ENCODE measurements at regions not wholly inside any gene's neighbourhood (a gene's known extent, or its start where the extent isn't known, plus 50 kb on each side); places are given as distances from the start of the nearest gene placed in this dataset.
"Not testable (repeated sequence)": the region's sequence is repeated elsewhere in the genome, so short reads cannot be mapped to it uniquely, and the experiment has no call there.

- H3K9me3 Mint-ChIP-seq; H3K4me3 ChIP-seq (ENCODE audit: low read length); H3K36me3 Mint-ChIP-seq; H3K27me3 Mint-ChIP-seq; CTCF ChIA-PET; H3K36me3 ChIP-seq (ENCODE audit: control insufficient read depth in 2 of 3, insufficient read depth in 3 of 3, low read length in 3 of 3); H3K9me3 ChIP-seq (ENCODE audit: control insufficient read depth in 2 of 3, low read length in 3 of 3); H3K4me1 ChIP-seq (ENCODE audit: control insufficient read depth in 2 of 2, insufficient read depth in 2 of 2, low read length in 2 of 2); H3K27me3 ChIP-seq (ENCODE audit: control insufficient read depth in 2 of 2, insufficient read depth in 2 of 2, low read length in 2 of 2); H3K27ac ChIP-seq (ENCODE audit: low read depth, low read length); H3K4me3 Mint-ChIP-seq; ATAC-seq; intact Hi-C loops (cut with micrococcal nuclease); POLR2A ChIA-PET; H3K27ac Mint-ChIP-seq; DNase-seq; H3K4me1 Mint-ChIP-seq: not testable (repeated sequence)
Observed at GRCh38 chr2:111282162-111282561, 161.4 kb downstream of the BCL2L11 start.

- H3K4me1 ChIP-seq (ENCODE audit: control insufficient read depth in 2 of 2, insufficient read depth in 2 of 2, low read length in 2 of 2); H3K27ac Mint-ChIP-seq; intact Hi-C loops (cut with micrococcal nuclease); H3K27me3 ChIP-seq (ENCODE audit: control insufficient read depth in 2 of 2, insufficient read depth in 2 of 2, low read length in 2 of 2); POLR2A ChIA-PET; ATAC-seq; H3K36me3 ChIP-seq (ENCODE audit: control insufficient read depth in 2 of 3, insufficient read depth in 3 of 3, low read length in 3 of 3); H3K36me3 Mint-ChIP-seq; H3K27ac ChIP-seq (ENCODE audit: low read depth, low read length); H3K9me3 Mint-ChIP-seq; H3K4me3 ChIP-seq (ENCODE audit: low read length); H3K9me3 ChIP-seq (ENCODE audit: control insufficient read depth in 2 of 3, low read length in 3 of 3); H3K4me1 Mint-ChIP-seq; H3K27me3 Mint-ChIP-seq; CTCF ChIA-PET; DNase-seq; H3K4me3 Mint-ChIP-seq: not testable (repeated sequence)
Observed at GRCh38 chr2:111287646-111288568, 167.2 kb downstream of the BCL2L11 start.

GRCh38 chr2:111290370-111290769, 169.7 kb downstream of the BCL2L11 start:
- H3K36me3 ChIP-seq (ENCODE audit: control insufficient read depth in 2 of 3, insufficient read depth in 3 of 3, low read length in 3 of 3); ATAC-seq; H3K27me3 ChIP-seq (ENCODE audit: control insufficient read depth in 2 of 2, insufficient read depth in 2 of 2, low read length in 2 of 2); H3K9me3 ChIP-seq (ENCODE audit: control insufficient read depth in 2 of 3, low read length in 3 of 3); H3K36me3 Mint-ChIP-seq; H3K9me3 Mint-ChIP-seq; H3K27me3 Mint-ChIP-seq; H3K4me3 ChIP-seq (ENCODE audit: low read length); CTCF ChIA-PET; H3K4me1 ChIP-seq (ENCODE audit: control insufficient read depth in 2 of 2, insufficient read depth in 2 of 2, low read length in 2 of 2); POLR2A ChIA-PET; DNase-seq; intact Hi-C loops (cut with micrococcal nuclease); H3K4me3 Mint-ChIP-seq; H3K27ac Mint-ChIP-seq; H3K27ac ChIP-seq (ENCODE audit: low read depth, low read length): not testable (repeated sequence)
- peaks cover 0 to 13% (median 0%) of the 10 kb centered on the region in 7 donors for H3K4me1 Mint-ChIP-seq

GRCh38 chr2:111291566-111291965, 170.9 kb downstream of the BCL2L11 start:
- intact Hi-C loops (cut with micrococcal nuclease) = not testable (repeated sequence)

GRCh38 chr2:111292232-111292968, 171.7 kb downstream of the BCL2L11 start:
- ATAC-seq; H3K9me3 Mint-ChIP-seq; DNase-seq; H3K4me3 ChIP-seq (ENCODE audit: low read length); CTCF ChIA-PET; H3K27me3 Mint-ChIP-seq; H3K9me3 ChIP-seq (ENCODE audit: control insufficient read depth in 2 of 3, low read length in 3 of 3); H3K4me1 ChIP-seq (ENCODE audit: control insufficient read depth in 2 of 2, insufficient read depth in 2 of 2, low read length in 2 of 2); H3K36me3 Mint-ChIP-seq; H3K36me3 ChIP-seq (ENCODE audit: control insufficient read depth in 2 of 3, insufficient read depth in 3 of 3, low read length in 3 of 3); H3K27ac ChIP-seq (ENCODE audit: low read depth, low read length); H3K27me3 ChIP-seq (ENCODE audit: control insufficient read depth in 2 of 2, insufficient read depth in 2 of 2, low read length in 2 of 2); POLR2A ChIA-PET; intact Hi-C loops (cut with micrococcal nuclease): not testable (repeated sequence)
- Mint-ChIP-seq H3K27ac (peak overlapping the region in 1 of 9 donors; percentile 58), H3K4me3 (peak overlapping the region in 1 of 10 donors; percentile 24), H3K4me1 (peaks cover 0 to 15% (median 0%) of the 10 kb centered on the region in 7 donors)

More at GRCh38 chr2:111291566-111291965, 170.9 kb downstream of the BCL2L11 start:
- H3K27ac ChIP-seq (ENCODE audit: low read depth, low read length); H3K9me3 Mint-ChIP-seq; H3K4me3 ChIP-seq (ENCODE audit: low read length); POLR2A ChIA-PET; H3K36me3 Mint-ChIP-seq; H3K4me1 ChIP-seq (ENCODE audit: control insufficient read depth in 2 of 2, insufficient read depth in 2 of 2, low read length in 2 of 2); H3K27me3 Mint-ChIP-seq; H3K9me3 ChIP-seq (ENCODE audit: control insufficient read depth in 2 of 3, low read length in 3 of 3); H3K27me3 ChIP-seq (ENCODE audit: control insufficient read depth in 2 of 2, insufficient read depth in 2 of 2, low read length in 2 of 2); ATAC-seq; CTCF ChIA-PET; H3K27ac Mint-ChIP-seq; H3K4me3 Mint-ChIP-seq; H3K36me3 ChIP-seq (ENCODE audit: control insufficient read depth in 2 of 3, insufficient read depth in 3 of 3, low read length in 3 of 3); DNase-seq: not testable (repeated sequence)
- peaks cover 0 to 15% (median 0%) of the 10 kb centered on the region in 7 donors for H3K4me1 Mint-ChIP-seq

GRCh38 chr2:111294699-111295098, 174.0 kb downstream of the BCL2L11 start:
- H3K4me1 ChIP-seq (ENCODE audit: control insufficient read depth in 2 of 2, insufficient read depth in 2 of 2, low read length in 2 of 2); H3K27me3 ChIP-seq (ENCODE audit: control insufficient read depth in 2 of 2, insufficient read depth in 2 of 2, low read length in 2 of 2); H3K9me3 Mint-ChIP-seq; H3K4me3 ChIP-seq (ENCODE audit: low read length); H3K27ac Mint-ChIP-seq; DNase-seq; H3K27ac ChIP-seq (ENCODE audit: low read depth, low read length); intact Hi-C loops (cut with micrococcal nuclease); H3K9me3 ChIP-seq (ENCODE audit: control insufficient read depth in 2 of 3, low read length in 3 of 3); H3K36me3 Mint-ChIP-seq; H3K4me3 Mint-ChIP-seq; CTCF ChIA-PET; H3K36me3 ChIP-seq (ENCODE audit: control insufficient read depth in 2 of 3, insufficient read depth in 3 of 3, low read length in 3 of 3); POLR2A ChIA-PET; H3K27me3 Mint-ChIP-seq; ATAC-seq: not testable (repeated sequence)
- H3K4me1 Mint-ChIP-seq = peaks cover 0 to 15% (median 0%) of the 10 kb centered on the region in 7 donors
